Activated T-cell treated with anti-CD3 and anti-CD28 coated beads for 24 hours (primary cell): ENCODE measurements at regions not wholly inside any gene's neighbourhood (a gene's known extent, or its start where the extent isn't known, plus 50 kb on each side); places are given as distances from the start of the nearest gene placed in this dataset.
A peak's percentile ranks its signal among the peaks of the same experiment; 100 is the strongest.

ENCODE experiments used
- DNase-seq: peaks from one replicate; pipeline ENCODE4 v3.0.0-alpha.2; 2020; ENCODE audit warnings: low read depth

GRCh38 chr1:47703156-47703825 lies 265.4 kb downstream of the FOXD2 start:
- no peak for DNase-seq

GRCh38 chr1:47703981-47704596 lies 266.2 kb downstream of the FOXD2 start:
- no peak for DNase-seq

- no peak for DNase-seq
Observed at GRCh38 chr1:47705517-47706130, 267.8 kb downstream of the FOXD2 start.

GRCh38 chr1:47707503-47707902 lies 269.7 kb downstream of the FOXD2 start:
- no peak for DNase-seq

- no peak for DNase-seq
Observed at GRCh38 chr1:47708019-47708535, 270.2 kb downstream of the FOXD2 start.

- no peak for DNase-seq
Observed at GRCh38 chr1:47708658-47709018, 270.8 kb downstream of the FOXD2 start.

- no peak for DNase-seq
Observed at GRCh38 chr1:47709019-47709871, 271.4 kb downstream of the FOXD2 start.

GRCh38 chr1:47709872-47710231 lies 272.0 kb downstream of the FOXD2 start:
- no peak for DNase-seq

GRCh38 chr1:47710329-47711071 lies 272.7 kb downstream of the FOXD2 start:
- peak; percentile 57 for DNase-seq
